ENCODE measurements at regions not wholly inside any gene's neighbourhood (a gene's known extent, or its start where the extent isn't known, plus 50 kb on each side); places are given as distances from the start of the nearest gene placed in this dataset.

DNA sequence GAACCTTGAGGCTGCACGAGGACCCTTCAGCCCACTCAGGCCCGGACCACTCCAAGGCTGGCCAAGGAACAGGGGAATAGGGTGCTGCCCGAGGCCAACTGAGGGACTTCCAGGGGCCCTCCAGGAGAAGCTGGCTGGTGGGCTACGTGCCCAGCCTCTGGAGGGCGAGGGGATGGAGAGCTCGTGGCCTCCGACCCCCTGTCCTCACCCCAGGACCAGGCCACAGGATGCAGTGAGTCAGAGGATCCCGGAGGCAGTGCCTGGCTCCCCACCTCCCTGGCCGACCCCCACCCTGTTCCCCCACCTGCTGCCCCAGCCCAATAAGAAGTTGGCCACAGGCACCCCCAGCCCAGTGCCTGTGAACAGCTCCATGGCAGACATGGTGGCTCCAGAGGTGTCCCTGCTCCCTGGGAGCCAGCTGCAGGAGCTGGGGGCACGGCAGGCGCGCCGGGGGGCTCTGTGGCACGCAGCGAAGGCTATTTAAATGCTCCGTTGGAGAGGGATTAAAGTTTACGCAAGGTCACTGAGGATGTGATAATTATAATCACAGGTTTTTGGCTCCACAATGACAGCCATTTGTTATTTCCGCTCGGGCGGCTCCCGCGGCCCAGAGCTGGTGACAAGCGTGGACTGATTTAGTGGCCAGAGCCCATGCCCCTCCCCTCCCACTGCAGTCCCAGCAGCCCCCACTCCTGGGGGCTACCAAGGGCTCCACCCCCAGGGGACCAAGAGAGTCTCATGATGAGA, 95.7 kb upstream of the NKX1-1 start:
- TF ChIP-seq, protein P1, sequence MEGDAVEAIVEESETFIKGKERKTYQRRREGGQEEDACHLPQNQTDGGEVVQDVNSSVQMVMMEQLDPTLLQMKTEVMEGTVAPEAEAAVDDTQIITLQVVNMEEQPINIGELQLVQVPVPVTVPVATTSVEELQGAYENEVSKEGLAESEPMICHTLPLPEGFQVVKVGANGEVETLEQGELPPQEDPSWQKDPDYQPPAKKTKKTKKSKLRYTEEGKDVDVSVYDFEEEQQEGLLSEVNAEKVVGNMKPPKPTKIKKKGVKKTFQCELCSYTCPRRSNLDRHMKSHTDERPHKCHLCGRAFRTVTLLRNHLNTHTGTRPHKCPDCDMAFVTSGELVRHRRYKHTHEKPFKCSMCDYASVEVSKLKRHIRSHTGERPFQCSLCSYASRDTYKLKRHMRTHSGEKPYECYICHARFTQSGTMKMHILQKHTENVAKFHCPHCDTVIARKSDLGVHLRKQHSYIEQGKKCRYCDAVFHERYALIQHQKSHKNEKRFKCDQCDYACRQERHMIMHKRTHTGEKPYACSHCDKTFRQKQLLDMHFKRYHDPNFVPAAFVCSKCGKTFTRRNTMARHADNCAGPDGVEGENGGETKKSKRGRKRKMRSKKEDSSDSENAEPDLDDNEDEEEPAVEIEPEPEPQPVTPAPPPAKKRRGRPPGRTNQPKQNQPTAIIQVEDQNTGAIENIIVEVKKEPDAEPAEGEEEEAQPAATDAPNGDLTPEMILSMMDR (IDR thresholded peaks at IDR 0.05) = no peak

GRCh38 chr4:1500966-1501753, 94.9 kb upstream of the NKX1-1 start:
- ATAC-seq = no peak
- H3K36me3 ChIP-seq (ENCODE audit: low read depth) = no peaks in the 10 kb centered on the region
- intact Hi-C loops (cut with DNase I, micrococcal nuclease) = no loop called here
- no peaks in the 10 kb centered on the region for H3K4me1 ChIP-seq (ENCODE audit: low read depth)
- H3K4me3 ChIP-seq = no peak overlapping the region
- no peak for DNase-seq
- TF ChIP-seq, protein P1 (IDR thresholded peaks at IDR 0.05) = no peak
- no peaks in the 10 kb centered on the region for H3K9me3 ChIP-seq

More for the DNA sequence above, 95.7 kb upstream of the NKX1-1 start:
- intact Hi-C loops (cut with DNase I, micrococcal nuclease) = no loop called here
- ATAC-seq (no peak), DNase-seq (peak in 1 of 3 donors; percentile 6)
- Histone ChIP-seq H3K36me3 (ENCODE audit: low read depth) (no peaks in the 10 kb centered on the region), H3K4me1 (ENCODE audit: low read depth) (no peaks in the 10 kb centered on the region), H3K9me3 (no peaks in the 10 kb centered on the region), H3K4me3 (no peak overlapping the region)

- no peak overlapping the region for H3K4me3 ChIP-seq
Measured at GRCh38 chr4:1500231-1500965, 94.2 kb upstream of the NKX1-1 start.

GRCh38 chr4:1499465-1499864, 93.2 kb upstream of the NKX1-1 start:
- Histone ChIP-seq H3K4me3 (no peak overlapping the region), H3K4me1 (ENCODE audit: low read depth) (no peaks in the 10 kb centered on the region), H3K9me3 (no peaks in the 10 kb centered on the region), H3K36me3 (ENCODE audit: low read depth) (no peaks in the 10 kb centered on the region)
- intact Hi-C loops (cut with DNase I, micrococcal nuclease) = no loop called here
- TF ChIP-seq, protein P1 (IDR thresholded peaks at IDR 0.05) = no peak
- ATAC-seq (no peak), DNase-seq (peak in 1 of 3 donors; percentile 25)

More at GRCh38 chr4:1500231-1500965, 94.2 kb upstream of the NKX1-1 start:
- intact Hi-C loops (cut with DNase I, micrococcal nuclease) = no loop called here
- Histone ChIP-seq H3K36me3 (ENCODE audit: low read depth) (no peaks in the 10 kb centered on the region), H3K9me3 (no peaks in the 10 kb centered on the region), H3K4me1 (ENCODE audit: low read depth) (no peaks in the 10 kb centered on the region)
- ATAC-seq = no peak
- TF ChIP-seq, protein P1 (IDR thresholded peaks at IDR 0.05) = no peak
- DNase-seq = peak in 1 of 3 donors; percentile 13

GRCh38 chr4:1497189-1497801, 91.1 kb upstream of the NKX1-1 start:
- DNase-seq (no peak), ATAC-seq (no peak)
- intact Hi-C loops (cut with DNase I, micrococcal nuclease) = no loop called here

More at GRCh38 chr4:1497189-1497801, 91.1 kb upstream of the NKX1-1 start:
- no peaks in the 10 kb centered on the region for H3K4me1 ChIP-seq (ENCODE audit: low read depth)
- no peaks in the 10 kb centered on the region for H3K36me3 ChIP-seq (ENCODE audit: low read depth)
- H3K4me3 ChIP-seq = no peak overlapping the region
- TF ChIP-seq, protein P1 (IDR thresholded peaks at IDR 0.05) = no peak
- no peaks in the 10 kb centered on the region for H3K9me3 ChIP-seq
